Uterus (tissue), 2 donors: ENCODE measurements at regions not wholly inside any gene's neighbourhood (a gene's known extent, or its start where the extent isn't known, plus 50 kb on each side); places are given as distances from the start of the nearest gene placed in this dataset.

Experiments used
- CTCF ChIP-seq, 4 experiments: fragments of 200-600 bp in 2 of 4; fragments of 450-650 bp in 2 of 4; sonication (generic) in 2 of 4; IDR thresholded peaks; one replicate each; pipeline ENCODE4 v1.5.1; 2016 to 2019; ENCODE audit warnings: antibody characterized with exemption in 4 of 4, mild to moderate bottlenecking in 2 of 4, moderate library complexity in 1 of 4
- POLR2A ChIP-seq, 2 donors: fragments of 450-650 bp; IDR thresholded peaks; one replicate each; pipeline ENCODE4 v1.6.1; 2016; ENCODE audit warnings: antibody characterized with exemption in 2 of 2, mild to moderate bottlenecking in 1 of 2, moderate library complexity in 1 of 2

GRCh38 chr4:26053761-26054160 is 139.7 kb downstream of the SMIM20 start:
- TF ChIP-seq CTCF (IDR thresholded peaks at IDR 0.05) (no peak), POLR2A (IDR thresholded peaks at IDR 0.05) (no peak)
